Panc1 (cell line): ENCODE measurements at regions not wholly inside any gene's neighbourhood (a gene's known extent, or its start where the extent isn't known, plus 50 kb on each side); places are given as distances from the start of the nearest gene placed in this dataset.

ENCODE experiments used
- CTCF ChIP-seq: fragments of 450-650 bp; IDR thresholded peaks from 2 replicates; pipeline ENCODE4 v1.5.1; 2017; ENCODE audit warnings: mild to moderate bottlenecking
- POLR2AphosphoS5 ChIP-seq: IDR thresholded peaks from 2 replicates; pipeline ENCODE4 v1.6.1; 2012; ENCODE audit warnings: mild to moderate bottlenecking, low read depth, low read length, moderate library complexity
- REST ChIP-seq, 2 experiments: IDR thresholded peaks; 2 replicates each; pipeline ENCODE4 v1.6.1; 2011 to 2012; ENCODE audit warnings: low read depth in 2 of 2, control low read depth in 1 of 2, low read length in 1 of 2, mild to moderate bottlenecking in 1 of 2, moderate library complexity in 1 of 2; ENCODE audit not compliant: insufficient read depth in 1 of 2

GRCh38 chr5:56569566-56569965 is 245.8 kb upstream of the MAP3K1 start:
- TF ChIP-seq POLR2AphosphoS5 (no peak), CTCF (no peak), REST (IDR thresholded peaks at IDR 0.05; ENCODE audit: insufficient read depth in 1 of 2, low read depth in 2 of 2, low read length in 1 of 2) (no peak)
